Heart left ventricle (tissue), 16 donors: ENCODE measurements at regions not wholly inside any gene's neighbourhood (a gene's known extent, or its start where the extent isn't known, plus 50 kb on each side); places are given as distances from the start of the nearest gene placed in this dataset.

Experiments used
- ATAC-seq, 4 donors: fragments of 200-7000 bp; cut with Tn5 transposase; one replicate each; pipeline ENCODE4 v1.9.1; 2020 to 2022; ENCODE audit warnings: moderate library complexity in 4 of 4, mild to moderate bottlenecking in 3 of 4, moderate number of reproducible peaks in 1 of 4
- DNase-seq, 5 donors: peaks; one replicate each; pipeline ENCODE4 v3.0.0-alpha.2; 2020
- H3K27ac ChIP-seq, 12 donors: fragments of 200-600 bp; sonication (generic) in 4 of 12; one replicate each; pipeline versions ENCODE4 v1.5.0 to v1.8.0; 2016 to 2022; ENCODE audit warnings: mild to moderate bottlenecking in 2 of 12
- H3K27me3 ChIP-seq, 9 donors: fragments of 200-600 bp; sonication (generic) in 2 of 9; one replicate each; pipeline versions ENCODE4 v1.5.1 to v1.8.0; 2016 to 2022; ENCODE audit warnings: mild to moderate bottlenecking in 3 of 9
- H3K36me3 ChIP-seq, 9 donors: fragments of 200-600 bp; sonication (generic) in 2 of 9; one replicate each; pipeline versions ENCODE4 v1.5.0 to v1.8.0; 2018 to 2022; ENCODE audit warnings: mild to moderate bottlenecking in 2 of 9
- H3K4me1 ChIP-seq, 12 donors: fragments of 200-600 bp; sonication (generic) in 4 of 12; one replicate each; pipeline versions ENCODE4 v1.5.0 to v1.8.0; 2016 to 2022; ENCODE audit warnings: mild to moderate bottlenecking in 3 of 12
- H3K4me3 ChIP-seq, 12 donors: fragments of 200-600 bp; sonication (generic) in 4 of 12; one replicate each; pipeline versions ENCODE4 v1.5.0 to v1.8.0; 2017 to 2022; ENCODE audit warnings: mild to moderate bottlenecking in 9 of 12, moderate library complexity in 4 of 12
- H3K9me3 ChIP-seq, 12 donors: fragments of 200-600 bp; sonication (generic) in 4 of 12; one replicate each; pipeline versions ENCODE4 v1.5.0 to v1.8.0; 2016 to 2022; ENCODE audit warnings: mild to moderate bottlenecking in 1 of 12
- POLR2A ChIP-seq, 2 donors: fragments of 450-650 bp; IDR thresholded peaks; one replicate each; pipeline ENCODE4 v1.6.1; 2017; ENCODE audit warnings: antibody characterized with exemption in 2 of 2, mild to moderate bottlenecking in 2 of 2, moderate library complexity in 2 of 2
- WGBS, 4 donors: extraction: QIAGEN DNeasy Blood & Tissue Kit in 2 of 4; methylation state at CpG; one replicate each; pipeline versions ENCODE4 v1.1.5 to v1.1.7; 2013 to 2018; 5-methylcytosine and 5-hydroxymethylcytosine counted together
- intact Hi-C, 10 donors: fragments of 100-400 bp; cut with DNase I; formaldehyde crosslinking; loops; one replicate each; pipeline versions ENCODE4 v1.11.1 to v1.14.2; 2022
- TF ChIP-seq, protein P1 (sequence below), 12 donors: fragments of 200-600 bp; sonication (generic) in 4 of 12; IDR thresholded peaks; one replicate each; pipeline versions ENCODE4 v1.5.0 to v1.8.0; 2018 to 2022; ENCODE audit warnings: antibody characterized with exemption in 12 of 12, mild to moderate bottlenecking in 5 of 12
- donor health status: ischemic (EF 13 %, LVEDD 7.1; RV severe dilation, severe dysfunction).
- donor health status: healthy with polysubstance abuse.
- donor health status: DM: no; HTN: yes; CAD: no.
- donor health status: DM: no; HTN: no; CAD: no.
- donor health status: ischemic (EF 25% LVEDD 6.9; RV normal size, moderate dysfunction).
- donor health status: ischemic (EF 25% LVEDD 5.7; RV mildly dilated, moderate dysfunction).
- donor health status: healthy.
- donor health status: DM: yes; HTN: yes; CAD: no.
- donor health status: ischemic (EF 35%, LVEDD 5.7; RV mildly dilated, moderate dysfunction).
- donor health status: nonischemic (EF 11% LVEDD 7.7; RV severe dilation, severe dysfunction).
- donor health status: DM: yes; HTN: yes; CAD: no.
- donor health status: PGD.
- donor health status: ischemic (EF 29% LVEDD 5.4; RV normal size, mild dysfunction).
- donor health status: nonischemic (EF 23%, LVEDD 6.1; RV moderate dilation, normal function).

GRCh38 chrX:33416273-33416805, 205.0 kb upstream of the DMD start:
- no peak overlapping the region for H3K27ac ChIP-seq
- peak in 2 of 4 donors; percentile 65 to 79 for ATAC-seq
- intact Hi-C loops, result no loop called here
- H3K4me3 ChIP-seq, result no peak overlapping the region
- peaks cover 0 to 13% (median 0%) of the 10 kb centered on the region in 12 donors for H3K9me3 ChIP-seq
- DNase-seq, result no peak
- H3K27me3 ChIP-seq, result no peaks in the 10 kb centered on the region
- H3K36me3 ChIP-seq, result no peaks in the 10 kb centered on the region
- no peaks in the 10 kb centered on the region for H3K4me1 ChIP-seq
- no peak for TF ChIP-seq POLR2A (IDR thresholded peaks at IDR 0.05)
- TF ChIP-seq, protein P1, sequence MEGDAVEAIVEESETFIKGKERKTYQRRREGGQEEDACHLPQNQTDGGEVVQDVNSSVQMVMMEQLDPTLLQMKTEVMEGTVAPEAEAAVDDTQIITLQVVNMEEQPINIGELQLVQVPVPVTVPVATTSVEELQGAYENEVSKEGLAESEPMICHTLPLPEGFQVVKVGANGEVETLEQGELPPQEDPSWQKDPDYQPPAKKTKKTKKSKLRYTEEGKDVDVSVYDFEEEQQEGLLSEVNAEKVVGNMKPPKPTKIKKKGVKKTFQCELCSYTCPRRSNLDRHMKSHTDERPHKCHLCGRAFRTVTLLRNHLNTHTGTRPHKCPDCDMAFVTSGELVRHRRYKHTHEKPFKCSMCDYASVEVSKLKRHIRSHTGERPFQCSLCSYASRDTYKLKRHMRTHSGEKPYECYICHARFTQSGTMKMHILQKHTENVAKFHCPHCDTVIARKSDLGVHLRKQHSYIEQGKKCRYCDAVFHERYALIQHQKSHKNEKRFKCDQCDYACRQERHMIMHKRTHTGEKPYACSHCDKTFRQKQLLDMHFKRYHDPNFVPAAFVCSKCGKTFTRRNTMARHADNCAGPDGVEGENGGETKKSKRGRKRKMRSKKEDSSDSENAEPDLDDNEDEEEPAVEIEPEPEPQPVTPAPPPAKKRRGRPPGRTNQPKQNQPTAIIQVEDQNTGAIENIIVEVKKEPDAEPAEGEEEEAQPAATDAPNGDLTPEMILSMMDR (IDR thresholded peaks at IDR 0.05), result no peak
- WGBS, 4 donors, result 51 to 73% (median 64%) methylated on average over 3 of the region's 3 CpGs

- TF ChIP-seq, protein P1 (IDR thresholded peaks at IDR 0.05), result no peak
- no peak for TF ChIP-seq POLR2A (IDR thresholded peaks at IDR 0.05)
- H3K9me3 ChIP-seq, result peaks cover 0 to 13% (median 0%) of the 10 kb centered on the region in 12 donors
- intact Hi-C loops, result no loop called here
- DNase-seq (no peak), ATAC-seq (no peak)
- H3K27ac ChIP-seq, result no peak overlapping the region
- no peaks in the 10 kb centered on the region for H3K27me3 ChIP-seq
- H3K4me1 ChIP-seq, result no peaks in the 10 kb centered on the region
- no peak overlapping the region for H3K4me3 ChIP-seq
- WGBS, 4 donors, result 59 to 72% (median 67%) methylated on average over 6 of the region's 6 CpGs
- H3K36me3 ChIP-seq, result no peaks in the 10 kb centered on the region
These were observed 204.1 kb upstream of the DMD start for GRCh38 chrX:33415459-33415858.

DNA sequence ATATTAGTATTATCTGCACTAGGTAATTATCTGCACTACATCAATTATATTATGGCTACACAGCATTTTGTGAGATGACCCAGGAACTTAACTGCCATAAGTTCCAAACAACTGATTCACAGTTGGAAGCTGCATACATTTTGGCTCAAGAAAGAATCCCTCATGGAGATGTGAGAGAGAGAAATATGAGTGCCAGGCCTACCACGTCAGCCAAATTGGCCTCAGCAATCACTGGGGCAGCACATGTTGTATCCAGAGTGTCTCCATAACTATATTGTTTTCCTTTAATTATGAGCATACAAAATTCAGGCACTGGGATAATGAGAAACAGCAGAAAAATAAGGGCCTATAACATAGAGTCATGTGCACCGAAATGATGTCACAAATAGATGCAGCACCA, 174.2 kb upstream of the DMD start:
- DNase-seq (no peak), ATAC-seq (no peak)
- 66 to 81% (median 73%) methylated on average over 2 of the region's 2 CpGs for WGBS, 4 donors
- H3K27ac ChIP-seq, result no peak overlapping the region
- H3K27me3 ChIP-seq, result no peaks in the 10 kb centered on the region
- H3K4me3 ChIP-seq, result no peak overlapping the region
- H3K4me1 ChIP-seq, result no peaks in the 10 kb centered on the region
- intact Hi-C loops, result no loop called here
- H3K36me3 ChIP-seq, result no peaks in the 10 kb centered on the region
- no peak for TF ChIP-seq POLR2A (IDR thresholded peaks at IDR 0.05)
- TF ChIP-seq, protein P1 (IDR thresholded peaks at IDR 0.05), result no peak
- H3K9me3 ChIP-seq, result no peaks in the 10 kb centered on the region

GRCh38 chrX:33379839-33380238, 168.5 kb upstream of the DMD start:
- ATAC-seq, result no peak
- H3K27me3 ChIP-seq, result no peaks in the 10 kb centered on the region
- no peak for DNase-seq
- H3K9me3 ChIP-seq, result no peaks in the 10 kb centered on the region
- H3K4me3 ChIP-seq, result no peak overlapping the region
- H3K4me1 ChIP-seq, result no peaks in the 10 kb centered on the region
- H3K27ac ChIP-seq, result no peak overlapping the region
- intact Hi-C loops, result no loop called here
- no peaks in the 10 kb centered on the region for H3K36me3 ChIP-seq
- WGBS, 4 donors, result 56 to 68% (median 60%) methylated on average over 4 of the region's 4 CpGs
- no peak for TF ChIP-seq POLR2A (IDR thresholded peaks at IDR 0.05)
- TF ChIP-seq, protein P1 (IDR thresholded peaks at IDR 0.05), result no peak
